ENCODE measurements at regions not wholly inside any gene's neighbourhood (a gene's known extent, or its start where the extent isn't known, plus 50 kb on each side); places are given as distances from the start of the nearest gene placed in this dataset.

- TF ChIP-seq POU6F1 (CRISPR knock-in tag; IDR thresholded peaks at IDR 0.05; ENCODE audit: borderline replicate concordance, low read depth), result no peak
- no peak for TF ChIP-seq OSR1 (CRISPR knock-in tag; IDR thresholded peaks at IDR 0.05)
- no peak for TF ChIP-seq PATZ1 (CRISPR knock-in tag; IDR thresholded peaks at IDR 0.05; ENCODE audit: borderline replicate concordance)
- TF ChIP-seq ARNTL (CRISPR knock-in tag; IDR thresholded peaks at IDR 0.05; ENCODE audit: borderline replicate concordance, low read depth), result no peak
- no peak for TF ChIP-seq ZC3H10 (CRISPR knock-in tag; IDR thresholded peaks at IDR 0.05)
- TF ChIP-seq ZNF70 (CRISPR knock-in tag; IDR thresholded peaks at IDR 0.05), result no peak
- no peak for TF ChIP-seq ZFP30 (CRISPR knock-in tag; IDR thresholded peaks at IDR 0.05)
- TF ChIP-seq TCF4 (CRISPR knock-in tag; IDR thresholded peaks at IDR 0.05; ENCODE audit: borderline replicate concordance), result no peak
- TF ChIP-seq ZFP3 (CRISPR knock-in tag; IDR thresholded peaks at IDR 0.05), result no peak
- no peak for TF ChIP-seq ZNF565 (CRISPR knock-in tag; conservative IDR thresholded peaks at IDR 0.05; ENCODE audit: low read depth)
- no peak for TF ChIP-seq RARB (CRISPR knock-in tag; IDR thresholded peaks at IDR 0.05)
- no peak for TF ChIP-seq ESRRG (CRISPR knock-in tag; IDR thresholded peaks at IDR 0.05)
- no peak for TF ChIP-seq CSRNP3 (CRISPR knock-in tag; IDR thresholded peaks at IDR 0.05)
- TF ChIP-seq PPARA (CRISPR knock-in tag; IDR thresholded peaks at IDR 0.05; ENCODE audit: borderline replicate concordance), result no peak
Measured at GRCh38 chr7:54072710-54073109, 469.5 kb upstream of the VSTM2A start.
